ENCODE measurements at regions not wholly inside any gene's neighbourhood (a gene's known extent, or its start where the extent isn't known, plus 50 kb on each side); places are given as distances from the start of the nearest gene placed in this dataset.

GRCh38 chr9:105188746-105189145, 55.7 kb upstream of the SLC44A1 start:
- TF ChIP-seq CTCF (tag by site-specific recombination; IDR thresholded peaks at IDR 0.05), result no peak
- TF ChIP-seq REST (tag by site-specific recombination; IDR thresholded peaks at IDR 0.05), result no peak
- no peak for TF ChIP-seq KLF1 (tag by site-specific recombination; IDR thresholded peaks at IDR 0.05)
- no peak for TF ChIP-seq ZBTB7A (tag by site-specific recombination; IDR thresholded peaks at IDR 0.05; ENCODE audit: low read depth)
- TF ChIP-seq ZBTB26 (tag by site-specific recombination; optimal IDR thresholded peaks at IDR 0.05), result no peak
- TF ChIP-seq HOXA7 (CRISPR knock-in tag; IDR thresholded peaks at IDR 0.05; ENCODE audit: borderline replicate concordance), result no peak
- no peak for TF ChIP-seq ZBTB49 (tag by site-specific recombination; IDR thresholded peaks at IDR 0.05; ENCODE audit: low read depth)
- no peak for TF ChIP-seq ZNF354C (tag by site-specific recombination; IDR thresholded peaks at IDR 0.05; ENCODE audit: borderline replicate concordance, low read depth)
- no peak for TF ChIP-seq ZSCAN30 (tag by site-specific recombination; IDR thresholded peaks at IDR 0.05)
- no peak for TF ChIP-seq ZFP3 (tag by site-specific recombination; IDR thresholded peaks at IDR 0.05; ENCODE audit: low read depth)
- no peak for TF ChIP-seq ZFP41 (tag by site-specific recombination; IDR thresholded peaks at IDR 0.05; ENCODE audit: borderline replicate concordance)
- TF ChIP-seq KLF16 (tag by site-specific recombination; IDR thresholded peaks at IDR 0.05), result no peak
